HG02588 (cell line): ENCODE measurements at regions not wholly inside any gene's neighbourhood (a gene's known extent, or its start where the extent isn't known, plus 50 kb on each side); places are given as distances from the start of the nearest gene placed in this dataset.

Source experiments
- ATAC-seq: cut with Tn5 transposase; IDR thresholded peaks from one replicate; pipeline ENCODE4 v1.9.1; 2021; ENCODE audit warnings: mild to moderate bottlenecking, moderate library complexity; ENCODE audit not compliant: unreplicated experiment

GRCh38 chr19:30168760-30169159 is 203.4 kb upstream of the ZNF536 start:
- no peak for ATAC-seq

- ATAC-seq = no peak
Measured at GRCh38 chr19:30169196-30169900, 202.8 kb upstream of the ZNF536 start.

GRCh38 chr19:30170081-30170480 is 202.1 kb upstream of the ZNF536 start:
- no peak for ATAC-seq

- no peak for ATAC-seq
Measured at GRCh38 chr19:30170495-30171137, 201.6 kb upstream of the ZNF536 start.

- ATAC-seq = no peak
Measured at GRCh38 chr19:30171138-30171635, 201.0 kb upstream of the ZNF536 start.

- no peak for ATAC-seq
Measured at GRCh38 chr19:30171795-30172612, 200.2 kb upstream of the ZNF536 start.

- ATAC-seq = no peak
Measured at GRCh38 chr19:30172613-30173242, 199.5 kb upstream of the ZNF536 start.

GRCh38 chr19:30173593-30174356 is 198.4 kb upstream of the ZNF536 start:
- ATAC-seq = no peak

GRCh38 chr19:30174357-30174645 is 197.9 kb upstream of the ZNF536 start:
- no peak for ATAC-seq

- ATAC-seq = no peak
Measured at GRCh38 chr19:30174791-30175190, 197.4 kb upstream of the ZNF536 start.

GRCh38 chr19:30175987-30176386 is 196.2 kb upstream of the ZNF536 start:
- ATAC-seq = no peak

GRCh38 chr19:30178721-30179402 is 193.3 kb upstream of the ZNF536 start:
- ATAC-seq = no peak

- no peak for ATAC-seq
Measured at GRCh38 chr19:30180691-30181090, 191.5 kb upstream of the ZNF536 start.

- no peak for ATAC-seq
Measured at GRCh38 chr19:30183807-30184490, 188.2 kb upstream of the ZNF536 start.

GRCh38 chr19:30202060-30202600 is 170.1 kb upstream of the ZNF536 start:
- no peak for ATAC-seq

GRCh38 chr19:30204721-30205120 is 167.5 kb upstream of the ZNF536 start:
- no peak for ATAC-seq

GRCh38 chr19:30206187-30206586 is 166.0 kb upstream of the ZNF536 start:
- ATAC-seq = no peak

- no peak for ATAC-seq
Measured at GRCh38 chr19:30207357-30207756, 164.8 kb upstream of the ZNF536 start.

- ATAC-seq = no peak
Measured at GRCh38 chr19:30208436-30209060, 163.6 kb upstream of the ZNF536 start.
